Hepatocyte (in vitro differentiated cells): ENCODE measurements at regions not wholly inside any gene's neighbourhood (a gene's known extent, or its start where the extent isn't known, plus 50 kb on each side); places are given as distances from the start of the nearest gene placed in this dataset.

ENCODE experiments used
- DNase-seq: peaks from one replicate; pipeline ENCODE4 v3.0.0-alpha.2; 2016; ENCODE audit warnings: low spot score
- H2AFZ ChIP-seq: fragments of 200-600 bp; sonication (generic); 2 replicates; pipeline ENCODE4 v1.6.0; 2016; ENCODE audit warnings: antibody characterized with exemption, mild to moderate bottlenecking
- H3K27ac ChIP-seq: fragments of 200-600 bp; sonication (generic); 2 replicates; pipeline ENCODE4 v1.5.1; 2016; ENCODE audit warnings: mild to moderate bottlenecking
- H3K27me3 ChIP-seq: fragments of 200-600 bp; sonication (generic); 2 replicates; pipeline ENCODE4 v1.6.1; 2016
- H3K36me3 ChIP-seq: fragments of 200-600 bp; sonication (generic); replicated peaks from 2 replicates; pipeline ENCODE4 v1.5.1; 2016; ENCODE audit warnings: low read depth; ENCODE audit not compliant: insufficient read depth
- H3K4me1 ChIP-seq: fragments of 200-600 bp; sonication (generic); 2 replicates; pipeline ENCODE4 v1.5.1; 2016; ENCODE audit warnings: mild to moderate bottlenecking, moderate library complexity; ENCODE audit not compliant: insufficient read depth
- H3K4me2 ChIP-seq: fragments of 200-600 bp; sonication (generic); 2 replicates; pipeline ENCODE4 v1.6.0; 2016
- H3K4me3 ChIP-seq: fragments of 200-600 bp; sonication (generic); 2 replicates; pipeline ENCODE4 v1.5.1; 2016; ENCODE audit warnings: mild to moderate bottlenecking
- H3K79me2 ChIP-seq: fragments of 200-600 bp; sonication (generic); 2 replicates; pipeline ENCODE4 v1.6.0; 2017; ENCODE audit warnings: mild to moderate bottlenecking
- H3K9me2 ChIP-seq: fragments of 200-600 bp; sonication (generic); replicated peaks from 2 replicates; pipeline ENCODE4 v1.6.0; 2017; ENCODE audit warnings: mild to moderate bottlenecking; ENCODE audit not compliant: insufficient read depth
- H3K9me3 ChIP-seq: fragments of 200-600 bp; sonication (generic); 2 replicates; pipeline ENCODE4 v1.5.1; 2016; ENCODE audit warnings: low read depth, mild to moderate bottlenecking
- H4K20me1 ChIP-seq: fragments of 200-600 bp; sonication (generic); 2 replicates; pipeline ENCODE4 v1.6.0; 2016; ENCODE audit warnings: mild to moderate bottlenecking; ENCODE audit not compliant: insufficient read depth, poor library complexity, severe bottlenecking
- EZH2 ChIP-seq: fragments of 200-600 bp; sonication (generic); IDR thresholded peaks from 2 replicates; pipeline ENCODE4 v1.6.1; 2016; ENCODE audit warnings: antibody characterized with exemption, mild to moderate bottlenecking, borderline replicate concordance
- EZH2phosphoT487 ChIP-seq: fragments of 200-600 bp; sonication (generic); IDR thresholded peaks from one replicate; pipeline ENCODE4 v1.6.1; 2018; ENCODE audit warnings: antibody characterized with exemption, mild to moderate bottlenecking, low read depth, moderate library complexity; ENCODE audit not compliant: unreplicated experiment, severe bottlenecking
- WGBS: methylation state at CpG from one replicate; pipeline ENCODE4 v1.1.6; 2016; ENCODE audit warnings: low lambda C conversion rate; ENCODE audit errors: missing lambda C conversion rate; 5-methylcytosine and 5-hydroxymethylcytosine counted together
- TF ChIP-seq, protein P1 (sequence below): fragments of 200-600 bp; sonication (generic); IDR thresholded peaks from 2 replicates; pipeline ENCODE4 v1.5.1; 2016; ENCODE audit warnings: antibody characterized with exemption, mild to moderate bottlenecking; ENCODE audit not compliant: poor library complexity

DNA sequence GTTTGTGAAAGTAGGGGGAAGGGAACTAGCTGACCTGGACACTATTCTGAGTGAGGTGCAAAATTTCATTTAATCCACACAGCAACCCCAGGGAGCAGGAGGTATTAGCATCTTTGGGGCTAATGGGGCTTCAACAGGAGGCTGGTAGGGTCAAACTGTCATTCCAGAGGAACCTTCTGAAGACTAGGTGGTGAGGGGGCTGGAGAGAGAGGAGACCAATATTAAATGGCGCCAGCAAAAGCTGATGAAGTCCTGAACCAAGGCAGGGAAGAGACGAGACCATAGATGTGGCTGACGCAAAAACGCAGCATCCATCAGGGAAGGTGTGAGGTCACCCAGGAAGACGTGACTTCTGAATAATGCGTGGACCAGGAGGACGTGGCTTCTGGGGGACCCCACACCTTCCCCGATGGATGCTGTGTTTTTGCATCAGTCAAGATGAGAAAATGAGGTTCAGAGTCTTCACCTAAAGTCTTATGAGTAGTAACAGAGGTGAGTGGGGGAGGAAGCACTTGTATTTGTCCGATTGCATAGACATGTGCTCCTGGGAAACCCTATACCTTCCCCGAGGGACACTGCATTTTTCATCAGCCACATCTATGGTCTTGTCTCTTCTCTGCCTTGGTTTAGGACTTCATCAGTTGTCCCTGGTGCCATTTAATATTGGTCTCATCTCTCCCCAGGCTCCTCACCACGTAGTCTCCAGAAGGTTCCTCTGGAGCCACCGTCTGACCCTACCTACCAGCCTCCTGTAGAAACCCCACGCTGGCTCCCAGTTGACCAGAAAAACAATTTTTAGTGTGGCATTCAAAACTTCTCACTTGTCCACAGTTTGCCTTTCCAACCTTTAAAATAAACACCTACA lies 188.6 kb downstream of the MYCN start:
- 91% methylated on average over 13 of the region's 13 CpGs for WGBS
- no peak for DNase-seq
- no peak overlapping the region for H3K27ac ChIP-seq
- H3K4me3 ChIP-seq = no peak overlapping the region
- no peaks in the 10 kb centered on the region for H3K79me2 ChIP-seq
- no peaks in the 10 kb centered on the region for H3K9me3 ChIP-seq
- no peaks in the 10 kb centered on the region for H4K20me1 ChIP-seq
- no peaks in the 10 kb centered on the region for H3K9me2 ChIP-seq
- no peaks in the 10 kb centered on the region for H3K36me3 ChIP-seq
- no peaks in the 10 kb centered on the region for H3K27me3 ChIP-seq
- TF ChIP-seq, protein P1, sequence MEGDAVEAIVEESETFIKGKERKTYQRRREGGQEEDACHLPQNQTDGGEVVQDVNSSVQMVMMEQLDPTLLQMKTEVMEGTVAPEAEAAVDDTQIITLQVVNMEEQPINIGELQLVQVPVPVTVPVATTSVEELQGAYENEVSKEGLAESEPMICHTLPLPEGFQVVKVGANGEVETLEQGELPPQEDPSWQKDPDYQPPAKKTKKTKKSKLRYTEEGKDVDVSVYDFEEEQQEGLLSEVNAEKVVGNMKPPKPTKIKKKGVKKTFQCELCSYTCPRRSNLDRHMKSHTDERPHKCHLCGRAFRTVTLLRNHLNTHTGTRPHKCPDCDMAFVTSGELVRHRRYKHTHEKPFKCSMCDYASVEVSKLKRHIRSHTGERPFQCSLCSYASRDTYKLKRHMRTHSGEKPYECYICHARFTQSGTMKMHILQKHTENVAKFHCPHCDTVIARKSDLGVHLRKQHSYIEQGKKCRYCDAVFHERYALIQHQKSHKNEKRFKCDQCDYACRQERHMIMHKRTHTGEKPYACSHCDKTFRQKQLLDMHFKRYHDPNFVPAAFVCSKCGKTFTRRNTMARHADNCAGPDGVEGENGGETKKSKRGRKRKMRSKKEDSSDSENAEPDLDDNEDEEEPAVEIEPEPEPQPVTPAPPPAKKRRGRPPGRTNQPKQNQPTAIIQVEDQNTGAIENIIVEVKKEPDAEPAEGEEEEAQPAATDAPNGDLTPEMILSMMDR = no peak
- TF ChIP-seq EZH2 = no peak
- no peak for TF ChIP-seq EZH2phosphoT487
- no peak overlapping the region for H2AFZ ChIP-seq
- H3K4me1 ChIP-seq = no peaks in the 10 kb centered on the region
- H3K4me2 ChIP-seq = no peak overlapping the region

DNA sequence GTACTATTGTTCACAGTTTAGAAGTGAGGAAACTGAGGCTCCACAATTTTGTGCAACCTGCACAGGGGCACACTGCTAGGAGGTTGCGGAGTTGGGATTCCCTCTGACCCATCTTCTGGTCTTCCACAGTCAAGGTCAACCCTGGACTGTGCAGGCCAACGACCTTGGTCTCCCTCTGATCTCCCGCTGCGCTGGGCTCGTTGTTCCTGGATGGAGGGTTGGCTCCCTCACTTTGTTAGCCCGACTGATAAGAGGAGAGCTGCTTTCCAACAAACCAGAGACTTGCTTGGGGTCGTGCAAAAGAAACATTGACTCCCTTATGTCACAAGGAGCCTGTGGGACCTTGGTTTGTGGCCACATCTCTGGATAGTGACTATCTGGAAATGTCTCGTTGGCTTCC lies 187.6 kb downstream of the MYCN start:
- no peak overlapping the region for H3K4me3 ChIP-seq
- no peaks in the 10 kb centered on the region for H3K9me3 ChIP-seq
- no peaks in the 10 kb centered on the region for H3K9me2 ChIP-seq
- TF ChIP-seq, protein P1 = no peak
- TF ChIP-seq EZH2 (no peak), EZH2phosphoT487 (no peak)
- 79% methylated on average over 8 of the region's 8 CpGs for WGBS
- no peak for DNase-seq
- no peaks in the 10 kb centered on the region for H4K20me1 ChIP-seq
- H3K4me2 ChIP-seq = no peak overlapping the region
- H2AFZ ChIP-seq = no peak overlapping the region
- H3K79me2 ChIP-seq = no peaks in the 10 kb centered on the region
- no peaks in the 10 kb centered on the region for H3K4me1 ChIP-seq
- no peak overlapping the region for H3K27ac ChIP-seq
- no peaks in the 10 kb centered on the region for H3K36me3 ChIP-seq
- no peaks in the 10 kb centered on the region for H3K27me3 ChIP-seq

DNA sequence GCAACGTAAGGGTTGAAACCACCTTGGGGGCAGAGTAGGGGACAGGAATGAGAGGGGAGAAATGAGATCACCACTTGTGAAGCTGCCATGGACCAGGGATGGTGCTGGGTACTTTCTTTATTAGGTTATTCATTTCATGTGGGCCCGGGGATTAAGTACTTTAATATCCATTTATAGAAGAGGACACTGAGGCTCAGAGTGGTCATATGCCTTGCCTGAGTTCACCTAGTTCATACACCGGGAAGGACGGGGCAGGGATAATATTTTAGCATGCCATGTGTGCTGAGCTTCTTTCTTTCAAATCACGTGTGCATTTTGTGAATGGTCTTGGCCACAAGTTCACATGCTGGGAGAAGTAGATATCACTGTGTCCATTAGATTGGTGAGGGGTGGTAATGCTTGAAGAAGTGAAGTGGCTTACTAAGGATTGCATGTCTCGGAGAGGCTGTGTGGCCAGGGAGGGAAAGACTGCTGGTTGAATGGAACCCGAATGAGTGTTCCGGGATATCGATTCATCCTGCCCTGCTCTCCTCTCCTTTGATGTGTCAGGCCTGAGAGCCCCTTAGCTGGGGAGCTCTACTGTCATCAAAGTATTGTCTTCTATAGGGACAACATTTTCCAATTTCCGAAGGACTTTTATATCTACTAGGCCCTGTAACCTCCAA lies 187.1 kb downstream of the MYCN start:
- no peaks in the 10 kb centered on the region for H4K20me1 ChIP-seq
- no peak overlapping the region for H3K4me2 ChIP-seq
- no peak for DNase-seq
- H3K4me3 ChIP-seq = no peak overlapping the region
- H3K9me3 ChIP-seq = no peaks in the 10 kb centered on the region
- TF ChIP-seq, protein P1 = no peak
- no peak for TF ChIP-seq EZH2
- no peak overlapping the region for H3K27ac ChIP-seq
- H3K4me1 ChIP-seq = no peaks in the 10 kb centered on the region
- no peaks in the 10 kb centered on the region for H3K9me2 ChIP-seq
- H3K27me3 ChIP-seq = no peaks in the 10 kb centered on the region
- H2AFZ ChIP-seq = no peak overlapping the region
- H3K36me3 ChIP-seq = no peaks in the 10 kb centered on the region
- 97% methylated on average over 10 of the region's 10 CpGs for WGBS
- H3K79me2 ChIP-seq = no peaks in the 10 kb centered on the region
